ENCODE measurements at regions not wholly inside any gene's neighbourhood (a gene's known extent, or its start where the extent isn't known, plus 50 kb on each side); places are given as distances from the start of the nearest gene placed in this dataset.
"Not testable (repeated sequence)": the region's sequence is repeated elsewhere in the genome, so short reads cannot be mapped to it uniquely, and the experiment has no call there.

DNA sequence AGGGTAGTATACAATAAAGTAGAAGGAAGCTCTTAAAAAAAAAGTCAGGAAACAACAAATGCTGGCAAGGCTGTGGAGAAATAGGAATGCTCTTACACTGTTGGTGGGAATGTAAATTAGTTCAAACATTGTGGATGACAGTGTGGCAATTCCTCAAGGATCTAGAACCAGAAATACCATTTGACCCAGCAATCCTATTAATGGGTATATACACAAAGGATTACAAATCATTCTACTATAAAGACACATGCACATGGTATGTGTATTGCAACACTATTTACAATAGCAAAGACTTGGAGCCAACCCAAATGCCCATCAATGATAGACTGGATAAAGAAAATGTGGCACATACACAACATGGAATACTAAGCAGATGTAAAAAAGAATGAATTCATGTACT lies 444.9 kb upstream of the EPHA5 start:
- not testable (repeated sequence) for TF ChIP-seq EZH2 (IDR thresholded peaks at IDR 0.05; ENCODE audit: insufficient read depth, poor library complexity, severe bottlenecking); EZH2phosphoT487 (IDR thresholded peaks at IDR 0.05; ENCODE audit: insufficient read depth, low read depth)

Measured in GM23248 (cell line).